Dedifferentiated amniotic fluid mesenchymal stem cell (primary cell): ENCODE measurements at regions not wholly inside any gene's neighbourhood (a gene's known extent, or its start where the extent isn't known, plus 50 kb on each side); places are given as distances from the start of the nearest gene placed in this dataset.
A peak's percentile ranks its signal among the peaks of the same experiment; 100 is the strongest.
"Not testable (repeated sequence)": the region's sequence is repeated elsewhere in the genome, so short reads cannot be mapped to it uniquely, and the experiment has no call there.

Experiments
- DNase-seq: peaks from one replicate; pipeline ENCODE4 v3.0.0-alpha.2; 2016; ENCODE audit errors: extremely low spot score

DNA sequence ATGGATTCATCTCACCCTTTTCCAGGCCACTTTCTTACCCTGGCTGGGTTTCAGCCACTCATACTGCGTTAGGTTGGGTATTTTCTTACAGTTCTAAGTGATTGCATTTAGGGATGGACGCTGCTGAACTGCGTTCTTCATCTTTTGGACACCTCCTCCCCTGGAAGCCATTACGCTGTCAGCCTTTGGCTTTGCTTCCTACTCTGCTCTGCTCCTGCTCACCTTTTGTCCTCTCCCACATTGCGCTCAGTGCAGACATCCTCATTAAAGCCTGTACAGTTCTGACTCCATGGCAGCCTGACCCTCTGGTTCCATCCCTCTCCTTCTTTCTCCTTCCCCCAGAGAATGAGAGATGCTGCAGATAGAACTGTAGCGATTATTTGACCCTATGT, 108.9 kb downstream of the SRGAP2 start:
- DNase-seq, result not testable (repeated sequence)

DNA sequence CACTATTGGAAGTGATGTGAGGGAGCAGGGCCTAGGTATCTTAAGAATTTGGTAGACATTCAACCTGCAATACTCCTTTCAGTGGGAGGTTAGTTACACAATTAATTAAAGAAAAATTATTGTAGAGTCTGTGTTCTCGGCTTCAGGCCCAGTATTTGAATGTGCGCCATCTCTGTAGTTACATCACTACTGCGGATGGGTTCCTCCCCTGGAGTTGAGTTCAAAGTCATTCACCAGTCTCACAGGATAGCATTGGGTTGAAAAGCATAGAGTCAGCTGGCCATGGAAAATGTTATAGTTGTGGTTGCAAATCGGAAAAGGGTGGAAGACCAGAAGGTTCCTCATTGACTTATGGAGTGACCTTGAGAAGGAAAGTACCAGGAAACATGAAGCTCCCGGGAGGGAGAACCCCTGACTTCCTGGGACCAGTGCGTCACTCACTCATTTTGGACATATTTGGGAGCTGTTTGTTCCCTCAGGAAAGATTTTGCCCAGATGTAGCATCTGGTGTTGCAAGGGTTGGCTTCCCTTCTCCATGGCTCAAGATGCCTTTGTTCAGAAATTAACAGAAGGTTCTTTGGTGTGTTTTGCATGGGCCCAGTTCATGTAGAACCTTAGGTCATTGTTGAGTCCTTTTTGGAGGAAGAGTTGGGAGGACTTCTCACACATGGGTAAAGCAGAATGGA, 111.8 kb downstream of the SRGAP2 start:
- not testable (repeated sequence) for DNase-seq

DNA sequence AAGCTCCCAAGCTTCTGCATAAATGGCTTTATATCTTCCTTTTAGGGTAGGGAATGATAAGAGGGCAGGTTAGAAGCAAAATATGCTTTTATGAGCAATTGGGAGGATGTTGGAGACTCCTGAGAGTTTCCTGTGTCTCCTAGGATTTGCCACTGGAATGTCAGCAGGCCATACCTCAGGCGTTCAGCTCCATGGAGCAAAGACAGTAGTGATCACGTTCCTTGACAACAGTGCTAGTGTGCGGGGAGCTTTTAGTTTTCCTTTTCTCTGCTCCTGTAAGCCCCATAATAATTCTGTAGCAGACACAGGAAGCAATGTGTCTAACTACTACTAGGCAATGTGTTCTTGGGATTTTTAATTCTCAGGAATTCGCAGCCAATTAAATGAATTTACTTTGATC, 113.6 kb downstream of the SRGAP2 start:
- DNase-seq, result not testable (repeated sequence)

DNA sequence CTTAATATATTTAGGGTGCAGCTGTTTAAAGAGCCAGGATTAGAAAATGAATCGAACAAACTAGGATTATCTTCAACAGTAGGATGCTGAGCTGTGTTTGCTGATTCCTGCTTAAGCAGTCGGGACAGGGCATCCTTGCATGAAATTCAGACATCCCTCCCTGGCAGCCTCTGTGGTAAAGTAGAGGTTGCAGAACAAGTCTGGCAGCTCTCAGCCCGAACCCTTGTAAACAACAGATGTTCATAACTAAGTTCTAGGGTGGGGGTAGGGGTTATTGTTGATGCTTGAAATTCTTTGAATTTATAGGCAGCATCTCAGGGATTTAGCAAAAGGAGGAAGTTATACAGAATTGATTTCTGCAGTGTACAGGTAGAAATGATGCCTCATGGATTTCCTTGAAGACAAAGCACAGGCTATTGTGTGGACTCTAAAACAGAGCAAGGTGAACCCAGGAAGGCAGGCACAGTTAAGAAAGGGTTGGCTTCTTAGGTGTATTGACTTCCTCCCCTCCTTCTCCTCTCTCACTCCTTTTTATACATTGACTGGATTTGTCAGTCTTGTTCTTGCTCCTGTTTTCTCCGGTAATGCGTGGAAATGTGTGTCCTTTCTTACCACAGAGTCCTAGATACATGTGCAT, 114.7 kb downstream of the SRGAP2 start:
- not testable (repeated sequence) for DNase-seq

DNA sequence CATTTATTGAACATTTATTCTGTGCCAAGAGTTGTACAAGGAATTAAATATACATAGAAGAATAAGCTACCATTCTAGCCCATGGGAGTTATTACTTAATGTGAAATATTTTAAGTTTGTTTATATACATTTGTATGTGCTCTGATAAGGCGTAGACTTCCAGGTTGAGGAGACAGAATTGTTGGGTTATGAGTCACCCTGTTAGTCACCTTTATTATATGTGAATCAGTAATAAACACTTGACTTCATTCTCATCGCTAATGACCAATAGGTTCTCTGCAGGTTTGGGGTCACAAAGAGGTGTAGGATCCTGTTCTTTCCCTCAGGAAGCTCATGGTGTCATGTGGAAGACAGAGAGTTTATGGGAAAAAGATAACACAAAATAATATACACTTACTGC, 116.9 kb downstream of the SRGAP2 start:
- not testable (repeated sequence) for DNase-seq

DNA sequence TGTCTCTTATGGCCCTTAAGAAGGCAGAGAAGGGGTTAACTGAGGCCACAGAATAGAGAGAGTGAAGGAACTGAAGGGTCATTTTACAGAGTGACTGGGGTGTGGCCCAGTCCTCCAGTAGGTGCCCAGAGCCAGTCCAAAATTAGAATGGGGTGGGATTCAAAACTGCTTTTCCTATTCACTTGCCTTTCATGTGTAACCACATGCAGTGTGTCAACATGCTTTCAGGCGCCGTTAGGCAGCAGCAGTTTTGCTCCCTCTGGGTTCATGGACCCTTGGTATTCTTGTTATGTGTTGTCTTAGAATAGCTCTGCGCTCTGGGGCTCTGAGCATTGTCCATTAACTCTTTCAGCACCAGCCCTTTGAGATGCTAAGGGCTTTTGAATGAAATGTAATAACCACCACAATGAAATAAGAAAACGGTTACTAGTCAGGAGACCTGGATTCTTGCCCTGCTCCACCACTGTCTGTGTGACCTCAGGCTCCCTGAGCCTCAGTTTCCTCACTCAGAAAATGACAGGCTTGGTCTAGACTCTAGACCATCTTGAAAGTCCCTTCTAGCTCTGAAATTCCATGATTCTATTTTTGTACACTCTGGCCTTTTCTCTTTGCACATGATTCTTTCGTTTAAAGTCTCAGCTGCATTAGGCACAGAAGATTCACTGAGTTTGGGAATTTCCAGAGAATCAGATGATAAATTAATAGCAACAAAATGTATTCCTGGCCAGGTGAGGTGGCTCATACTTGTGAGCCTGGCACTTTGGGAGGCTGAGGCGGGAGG, 123.0 kb downstream of the SRGAP2 start:
- DNase-seq, result not testable (repeated sequence)

DNA sequence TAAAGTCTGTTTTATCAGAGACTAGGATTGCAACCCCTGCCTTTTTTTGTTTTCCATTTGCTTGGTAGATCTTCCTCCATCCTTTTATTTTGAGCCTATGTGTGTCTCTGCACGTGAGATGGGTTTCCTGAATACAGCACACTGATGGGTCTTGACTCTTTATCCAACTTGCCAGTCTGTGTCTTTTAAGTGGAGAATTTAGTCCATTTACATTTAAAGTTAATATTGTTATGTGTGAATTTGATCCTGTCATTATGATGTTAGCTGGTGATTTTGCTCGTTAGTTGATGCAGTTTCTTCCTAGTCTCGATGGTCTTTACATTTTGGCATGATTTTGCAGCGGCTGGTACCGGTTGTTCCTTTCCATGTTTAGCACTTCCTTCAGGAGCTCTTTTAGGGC, 128.3 kb downstream of the SRGAP2 start:
- not testable (repeated sequence) for DNase-seq

DNA sequence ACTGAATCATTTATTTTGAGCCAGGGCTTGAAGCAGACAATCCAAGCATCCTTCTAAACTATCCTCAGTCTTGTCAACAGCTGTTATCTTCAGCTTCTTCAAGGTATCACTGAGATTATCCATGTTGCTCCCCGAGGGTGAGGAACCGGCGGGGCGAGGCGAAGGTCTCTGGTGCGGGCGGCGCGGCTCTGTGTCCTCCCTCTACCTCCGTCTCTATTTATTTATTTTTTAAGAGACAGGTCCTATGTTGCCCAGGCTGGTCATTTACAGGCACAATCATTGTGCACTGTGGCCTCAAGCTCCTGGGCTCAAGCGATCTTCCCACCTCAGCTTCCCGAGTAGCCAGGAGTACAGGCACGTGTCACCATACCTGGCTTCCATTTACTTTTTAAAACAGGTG, 130.0 kb downstream of the SRGAP2 start:
- DNase-seq, result not testable (repeated sequence)

DNA sequence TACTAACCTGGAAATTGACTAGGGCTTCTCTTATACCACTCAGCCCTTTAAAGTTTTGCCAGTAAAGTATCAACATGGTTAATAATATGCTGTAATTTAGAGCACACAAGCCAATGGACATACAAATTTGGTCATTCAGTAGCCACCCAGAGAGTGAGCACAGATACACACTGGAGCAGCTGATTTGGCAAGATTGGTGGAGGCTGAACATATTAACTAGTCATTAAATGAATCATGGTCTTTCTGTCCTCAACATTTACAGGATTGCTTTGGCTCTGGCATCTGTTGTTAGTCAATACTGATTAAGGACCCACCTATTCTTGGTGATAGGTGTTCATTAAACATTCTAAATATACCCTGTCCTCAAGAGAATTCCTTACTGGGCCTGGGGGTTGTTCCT, 130.6 kb downstream of the SRGAP2 start:
- DNase-seq, result not testable (repeated sequence)

DNA sequence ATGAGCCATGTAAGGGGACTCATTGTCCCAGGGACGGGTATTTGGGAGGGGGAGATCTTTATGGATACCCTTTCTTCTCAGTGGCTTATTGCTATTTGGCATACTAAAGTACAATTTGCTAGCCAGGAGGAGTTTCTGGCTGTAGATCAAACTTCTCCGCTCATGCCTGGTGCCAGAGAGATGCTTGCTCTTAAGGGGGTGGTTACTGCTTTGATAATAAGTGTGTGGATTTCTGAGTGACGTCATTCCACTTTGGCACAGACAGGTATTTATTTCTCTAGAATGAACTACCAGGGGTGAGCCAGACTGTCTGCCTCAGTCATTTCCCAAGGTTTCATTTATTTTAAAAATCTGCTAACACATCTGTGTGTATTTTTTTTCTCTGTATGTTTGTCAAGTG, 131.1 kb downstream of the SRGAP2 start:
- DNase-seq, result not testable (repeated sequence)

DNA sequence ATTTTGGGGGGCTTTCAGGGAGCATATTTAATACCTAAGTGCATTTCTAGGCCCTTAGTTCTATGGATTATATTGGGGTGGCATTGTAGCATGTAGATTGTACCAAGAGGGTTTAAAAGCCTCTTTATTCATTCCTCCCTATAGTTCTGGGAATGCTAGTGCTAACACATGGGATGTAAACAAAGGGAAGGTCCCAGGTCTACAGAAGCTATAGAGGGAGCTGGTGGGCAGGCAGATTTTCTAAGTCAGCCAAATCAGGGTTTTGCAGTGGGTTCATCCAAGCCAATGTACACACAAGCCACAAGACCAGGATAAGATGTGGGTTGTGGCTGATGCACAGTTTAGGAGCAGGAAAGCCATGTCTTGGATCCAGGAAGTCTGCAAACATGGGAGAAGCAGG, 131.8 kb downstream of the SRGAP2 start:
- DNase-seq, result not testable (repeated sequence)

DNA sequence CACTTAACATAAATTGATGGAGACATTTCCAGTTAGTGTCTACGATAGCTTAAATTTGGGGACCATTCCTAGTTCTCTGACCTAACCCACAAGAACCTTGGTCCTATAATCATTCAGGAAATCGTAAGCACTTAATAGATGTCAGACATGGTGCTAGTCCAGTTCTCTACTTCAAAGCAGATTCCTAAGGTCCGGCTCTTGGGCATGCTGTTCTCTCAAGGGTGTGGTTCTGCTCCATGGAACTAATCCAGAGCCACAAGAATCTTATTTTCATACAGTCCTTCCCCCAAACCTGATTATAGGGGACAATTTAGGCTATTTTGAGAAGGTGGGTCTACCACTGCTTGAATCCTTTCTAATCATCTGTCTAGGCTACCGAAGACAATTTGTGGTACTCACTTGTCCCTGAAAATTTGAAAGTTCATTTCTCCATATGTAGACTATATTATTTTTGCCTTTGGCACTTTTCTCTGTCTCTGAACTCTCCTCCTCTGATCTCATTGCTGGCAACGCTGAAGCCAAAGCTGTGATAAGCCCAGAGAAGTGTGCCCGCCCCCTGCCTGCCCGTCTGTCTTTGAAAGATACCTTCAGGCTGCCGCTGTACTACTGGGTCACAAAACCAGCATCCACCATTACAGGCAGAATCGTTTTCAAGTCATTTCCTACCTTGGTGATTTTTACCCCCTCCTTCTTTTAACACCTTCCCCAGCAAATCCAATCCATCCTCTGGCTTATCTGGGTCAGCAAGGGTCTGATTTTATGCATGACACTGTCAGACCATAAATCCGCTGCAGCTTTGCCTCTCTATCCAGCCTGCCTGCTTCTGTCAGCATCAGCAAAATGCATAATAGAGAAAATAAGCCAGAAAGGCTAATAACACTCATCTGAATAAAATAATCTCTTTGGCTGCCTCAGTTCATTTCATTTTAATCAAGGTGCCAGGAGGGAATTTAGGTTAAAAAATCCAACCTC, 132.8 kb downstream of the SRGAP2 start:
- DNase-seq, result not testable (repeated sequence)

DNA sequence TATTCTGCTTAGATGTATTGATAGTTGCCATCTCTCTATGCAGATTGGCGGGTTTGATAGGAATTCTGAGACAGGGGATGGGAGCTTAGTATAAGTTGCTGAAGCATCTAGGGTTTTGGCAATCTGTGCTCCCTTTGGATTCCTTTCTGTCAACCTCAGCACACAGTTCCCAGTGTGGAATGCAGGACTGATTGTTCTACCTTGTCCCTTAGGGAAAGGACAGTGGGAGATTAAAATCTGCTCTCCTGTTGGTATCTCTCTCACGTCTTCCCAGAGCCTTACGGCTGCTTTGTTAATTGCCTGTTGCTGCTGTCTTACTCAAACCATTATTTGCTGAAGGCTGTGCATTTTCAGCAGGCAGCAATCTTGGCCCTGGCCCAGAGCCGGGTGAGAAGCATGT, 133.3 kb upstream of the IKBKE start:
- DNase-seq, result peak; percentile 14

DNA sequence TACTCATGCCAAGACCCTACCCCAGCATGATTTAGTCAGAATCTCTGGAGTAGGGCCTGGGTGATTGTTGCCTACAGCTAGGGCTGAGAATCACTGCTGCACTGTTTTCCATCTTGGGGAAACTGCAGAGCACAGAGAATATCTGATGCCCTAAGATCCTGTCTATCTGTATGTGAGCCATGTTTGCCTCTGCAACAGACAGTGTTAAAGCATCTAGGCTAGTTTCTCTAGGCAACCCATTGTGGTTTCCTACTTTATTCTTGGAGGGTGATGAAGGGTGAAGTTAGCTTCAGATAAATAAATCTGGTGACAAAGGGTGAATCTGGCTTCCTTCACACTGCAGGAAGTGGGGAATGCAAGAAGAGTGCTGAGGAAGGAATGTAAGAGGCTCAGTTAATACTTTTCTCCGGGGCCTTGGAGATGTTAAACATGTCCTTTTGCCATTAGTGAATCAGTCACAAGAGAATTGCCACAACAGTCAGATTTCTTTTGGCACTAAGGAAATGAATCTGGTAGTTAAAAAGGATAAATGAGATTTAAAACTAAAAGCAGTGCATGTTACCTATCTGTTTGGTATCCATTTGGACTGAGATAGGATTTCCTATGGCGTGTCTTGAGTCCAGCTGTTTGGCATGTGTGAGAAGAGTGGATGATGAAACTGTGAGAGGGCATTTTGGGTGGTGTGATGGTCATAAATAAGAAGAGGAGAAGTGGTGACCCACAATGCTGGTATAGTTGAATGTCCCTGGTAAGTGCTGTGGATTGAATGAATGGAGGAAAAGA, 119.6 kb upstream of the IKBKE start:
- peak; percentile 14 for DNase-seq

DNA sequence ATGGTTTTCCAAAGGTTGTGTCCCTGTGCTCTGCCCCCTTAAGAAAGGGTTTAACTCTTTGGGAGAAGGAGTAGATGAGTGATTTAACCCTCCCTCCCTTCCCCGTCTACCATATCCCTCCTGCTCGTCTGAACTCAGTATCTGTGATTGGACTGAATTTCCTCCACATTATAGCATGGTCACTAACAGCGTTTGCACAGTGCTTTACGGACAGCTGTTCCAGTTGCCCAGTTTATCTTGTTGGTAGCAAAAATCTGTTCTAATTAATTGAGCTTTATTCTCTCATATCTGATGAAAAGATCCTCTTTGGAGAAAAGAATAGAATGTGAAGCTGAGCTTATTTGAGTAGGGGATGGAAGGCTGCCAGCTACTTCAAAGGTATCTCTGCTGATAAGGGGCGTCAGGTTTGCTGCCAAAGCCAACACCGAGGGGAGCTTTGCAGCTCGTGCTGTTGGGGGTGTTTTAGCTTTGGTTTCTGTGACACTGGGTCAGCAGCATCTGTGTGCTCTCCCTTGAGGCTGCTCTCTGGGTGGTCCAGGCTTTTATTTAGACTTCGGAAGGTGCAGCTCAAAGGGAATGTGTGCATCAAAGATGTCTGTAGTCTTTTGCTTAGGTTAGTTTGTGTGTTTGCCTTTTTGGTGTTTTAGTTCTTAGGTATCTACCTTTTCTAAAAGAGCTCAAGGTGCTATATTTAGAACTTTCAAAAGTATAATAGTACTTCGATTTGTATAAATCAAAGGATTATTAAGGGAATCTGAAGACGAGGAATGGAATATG, 118.8 kb upstream of the IKBKE start:
- DNase-seq, result not testable (repeated sequence)

DNA sequence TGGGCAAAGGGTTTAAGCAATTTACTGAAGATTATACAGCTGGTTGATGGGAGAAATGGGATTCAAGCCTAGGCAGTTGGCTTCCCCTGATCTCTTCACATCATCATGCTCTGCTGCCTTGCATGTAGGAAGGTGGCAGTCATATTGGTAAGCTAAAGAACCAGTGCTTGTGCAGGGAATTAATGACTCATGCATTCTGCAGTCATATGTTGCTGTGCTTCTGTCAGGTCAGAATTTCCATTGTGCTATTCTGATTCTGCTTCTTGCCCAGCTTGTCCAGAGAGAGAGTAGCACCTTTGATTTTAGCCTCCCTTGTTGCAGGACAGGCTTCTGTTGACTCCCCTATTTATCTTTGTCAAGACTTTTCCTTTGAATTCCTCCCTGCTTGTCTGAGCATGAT, 114.0 kb upstream of the IKBKE start:
- peak; percentile 14 for DNase-seq

DNA sequence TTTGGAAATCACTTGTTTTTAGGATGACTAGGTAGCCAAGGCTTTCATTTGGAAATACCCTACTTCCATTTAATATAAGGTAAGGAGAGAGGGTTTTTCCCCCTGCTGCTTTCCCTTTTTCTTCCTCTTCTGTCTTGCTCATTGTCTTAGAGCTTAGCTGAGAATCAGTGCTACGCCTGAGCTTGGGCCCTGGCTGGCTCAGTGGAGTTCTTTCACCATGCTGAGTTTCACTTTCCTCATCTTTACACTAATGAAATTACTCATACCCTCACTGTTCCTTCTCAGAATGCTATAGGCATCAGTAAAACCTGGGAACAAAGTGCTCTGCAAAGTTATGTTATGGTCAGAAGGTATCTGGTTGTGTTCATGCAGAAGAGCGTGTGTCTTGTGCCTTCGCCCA, 112.3 kb upstream of the IKBKE start:
- DNase-seq, result not testable (repeated sequence)

DNA sequence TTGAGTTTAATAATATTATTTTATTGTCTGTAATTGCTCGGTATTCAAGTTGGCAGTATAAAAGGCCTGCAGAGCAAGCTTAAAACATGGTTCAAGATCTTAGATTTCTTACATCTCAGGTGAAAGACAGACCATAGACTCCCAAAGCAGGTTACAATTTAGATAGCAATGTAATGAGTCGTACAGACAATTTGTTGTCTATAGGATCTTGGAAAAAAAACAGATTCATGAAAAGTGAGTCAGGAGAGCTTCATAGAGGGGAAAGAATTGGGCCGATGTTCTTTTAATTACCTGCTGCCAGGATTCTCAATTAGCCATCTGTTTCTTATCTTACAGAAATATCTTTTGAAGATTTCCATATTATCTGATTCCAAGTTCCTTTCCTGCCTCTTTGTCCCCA, 111.5 kb upstream of the IKBKE start:
- not testable (repeated sequence) for DNase-seq

DNA sequence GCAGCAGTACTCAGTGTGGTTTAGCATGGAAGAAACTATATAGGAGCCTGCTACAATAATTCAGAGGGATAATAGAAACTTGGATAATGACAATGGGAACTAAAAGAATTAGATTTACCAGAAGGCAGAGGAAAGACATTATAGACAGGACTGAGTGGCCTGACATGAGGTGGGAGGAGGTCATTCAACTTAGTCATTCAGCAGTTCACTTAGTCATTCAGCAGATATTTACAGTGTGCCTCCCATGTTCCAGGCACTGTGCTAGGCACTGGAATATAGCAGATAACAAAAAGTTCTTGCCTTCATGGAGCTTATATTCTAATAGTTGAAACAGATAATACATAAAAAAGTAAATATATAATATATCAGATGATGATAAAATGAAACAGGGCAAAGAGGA, 110.9 kb upstream of the IKBKE start:
- not testable (repeated sequence) for DNase-seq

DNA sequence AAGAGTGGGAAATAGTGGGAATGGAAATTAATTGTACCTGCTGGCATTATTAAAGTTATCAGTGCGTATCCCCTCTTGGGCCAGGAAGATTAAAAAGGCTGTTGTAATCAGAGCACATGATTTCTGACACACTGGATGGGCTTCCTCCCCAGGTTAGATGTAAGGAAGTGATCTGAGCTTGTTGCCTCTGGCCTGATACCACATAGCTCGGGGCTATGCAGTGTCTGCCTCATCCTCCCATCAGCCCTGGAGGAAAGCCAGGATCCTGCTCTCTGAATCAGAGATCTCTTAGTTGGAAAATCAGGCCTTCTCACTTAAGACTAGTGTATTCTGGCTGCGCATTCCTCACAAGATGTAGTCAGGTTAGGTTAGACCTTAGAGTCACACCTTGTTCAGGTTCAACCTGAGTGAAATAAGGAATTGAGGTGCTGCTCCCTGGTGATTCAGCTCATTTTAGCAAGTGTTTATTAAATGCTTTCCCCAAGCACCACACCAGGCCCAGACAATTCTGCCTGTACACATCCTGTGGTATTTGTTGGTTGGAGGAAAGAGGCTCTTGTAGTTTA, 108.2 kb upstream of the IKBKE start:
- not testable (repeated sequence) for DNase-seq
